ENCODE measurements at regions not wholly inside any gene's neighbourhood (a gene's known extent, or its start where the extent isn't known, plus 50 kb on each side); places are given as distances from the start of the nearest gene placed in this dataset.

DNA sequence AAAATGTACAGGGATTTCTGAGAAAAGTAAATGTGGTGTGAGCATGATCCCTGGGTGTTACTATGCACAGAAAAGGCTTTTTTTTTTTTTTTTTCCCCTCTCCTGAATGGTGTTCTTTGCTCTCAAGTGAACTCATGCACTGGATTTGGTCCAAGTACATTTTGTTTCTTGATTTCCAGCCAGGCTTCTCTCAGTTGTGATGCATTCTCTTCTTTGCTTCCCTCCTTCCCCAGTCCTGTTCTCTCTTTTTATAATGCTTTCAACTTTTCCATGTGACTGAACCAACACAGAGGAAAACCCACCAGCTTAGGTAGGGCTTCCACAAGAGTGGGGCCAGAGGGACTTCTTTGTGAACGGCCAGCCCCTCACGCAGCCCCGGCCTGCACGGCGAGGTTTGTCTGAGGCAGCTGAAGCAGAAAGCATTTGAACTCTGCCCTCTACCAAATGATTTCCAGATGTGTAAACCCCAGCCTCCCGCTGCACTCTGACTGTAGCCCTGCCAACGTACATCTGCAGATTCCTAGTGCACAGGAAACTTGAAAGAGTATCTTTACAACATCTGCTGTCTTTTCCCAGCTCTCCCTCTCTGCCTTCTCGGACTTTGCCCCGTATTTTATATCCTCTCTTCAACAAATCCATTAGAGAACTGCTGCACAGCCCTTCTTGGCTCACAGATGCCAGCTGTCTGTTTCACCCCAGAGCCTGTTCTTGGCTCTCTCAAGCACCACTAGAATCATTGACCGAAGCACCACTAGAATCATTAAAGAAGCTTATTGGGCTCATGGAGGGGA, 71.8 kb upstream of the CD180 start:
- FAIRE-seq: peak; percentile 86
- peak overlapping the region; percentile 76 for H3K4me2 ChIP-seq (ENCODE audit: insufficient read depth, low read length)
- BruUV-seq (replicated peaks): no TSS peak

DNA sequence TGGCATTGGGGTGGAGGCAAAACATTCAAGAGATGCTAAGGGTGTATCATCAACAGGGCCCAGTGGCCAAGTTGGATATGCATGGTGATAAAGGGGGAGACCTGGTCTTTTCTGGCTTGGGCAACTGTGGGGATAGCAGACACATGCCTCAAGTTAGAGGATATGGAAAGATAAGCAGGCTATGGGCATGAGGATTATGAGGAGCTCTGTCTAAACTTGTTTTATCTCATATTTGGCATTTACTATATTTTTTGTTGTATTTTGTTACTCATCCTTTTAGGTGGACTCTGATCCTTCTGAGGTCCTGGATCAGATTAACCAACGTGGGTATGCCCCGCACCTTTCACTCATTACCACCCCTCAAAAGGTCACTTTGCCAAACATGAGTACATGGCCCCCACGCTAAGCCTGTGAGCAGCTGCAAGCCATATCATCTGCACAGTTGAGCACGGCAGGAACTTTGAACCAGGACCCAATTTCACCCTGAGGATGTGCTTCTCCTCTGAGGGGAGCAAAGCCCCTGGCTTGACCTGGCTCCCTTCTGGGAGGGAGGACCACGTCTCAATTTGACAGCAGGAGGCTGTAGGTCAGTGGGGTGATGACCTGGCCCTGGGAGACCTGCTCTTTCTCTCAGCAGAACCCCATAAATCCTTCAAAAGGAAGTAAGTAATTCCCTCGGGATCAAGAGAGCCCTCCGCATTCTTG, 71.1 kb upstream of the CD180 start:
- Histone ChIP-seq H3K9me1 (replicated peaks; ENCODE audit: control insufficient read depth, extremely low read depth, insufficient read depth, low read length) (no peaks in the 10 kb centered on the region), H3K4me3 (replicated peaks in 1 of 3; ENCODE audit: insufficient read depth in 1 of 3, low read depth in 1 of 3, low read length in 3 of 3) (no peak overlapping the region), H3K4me2 (ENCODE audit: insufficient read depth, low read length) (peak overlapping the region; percentile 76), H3K79me2 (ENCODE audit: control insufficient read depth, insufficient read depth, low read length) (no peaks in the 10 kb centered on the region), H3K4me1 (ENCODE audit: control insufficient read depth, extremely low read depth, insufficient read depth, low read length) (peaks cover 25% of the 10 kb centered on the region), H3K36me3 (ENCODE audit: control insufficient read depth in 2 of 2, extremely low read depth in 1 of 2, insufficient read depth in 2 of 2, low read length in 2 of 2) (no peaks in the 10 kb centered on the region), H2AFZ (ENCODE audit: low read depth, low read length) (peak overlapping the region; percentile 15), H3K27ac (ENCODE audit: insufficient read depth, low read depth, low read length) (peak overlapping the region; percentile 78), H4K20me1 (replicated peaks; ENCODE audit: control insufficient read depth, extremely low read depth, insufficient read depth, low read length) (no peaks in the 10 kb centered on the region), H3K27me3 (ENCODE audit: control insufficient read depth in 2 of 2, insufficient read depth in 2 of 2, low read length in 2 of 2) (no peaks in the 10 kb centered on the region), H3K9me3 (replicated peaks; ENCODE audit: control insufficient read depth, insufficient read depth, low read length) (no peaks in the 10 kb centered on the region), H3K9ac (replicated peaks; ENCODE audit: extremely low read depth, insufficient read depth, low read length) (peak overlapping the region; percentile 46)
- dilution Hi-C loops (cut with MboI; ENCODE audit: extremely low pct_ligation_motif_present, low sequenced_read_pairs): no loop called here
- BruUV-seq (replicated peaks): no TSS peak
- no peak for TF ChIP-seq EZH2 (IDR thresholded peaks at IDR 0.05; ENCODE audit: borderline replicate concordance, low read depth, low read length, severe bottlenecking)
- no peak for TF ChIP-seq GATA2 (IDR thresholded peaks at IDR 0.05; ENCODE audit: insufficient read depth, insufficient read length, low read depth, low read length)
- TF ChIP-seq, protein P1, sequence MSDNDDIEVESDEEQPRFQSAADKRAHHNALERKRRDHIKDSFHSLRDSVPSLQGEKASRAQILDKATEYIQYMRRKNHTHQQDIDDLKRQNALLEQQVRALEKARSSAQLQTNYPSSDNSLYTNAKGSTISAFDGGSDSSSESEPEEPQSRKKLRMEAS (IDR thresholded peaks at IDR 0.05; ENCODE audit: insufficient read depth, insufficient read length): no peak
- TF ChIP-seq JUN (IDR thresholded peaks at IDR 0.05; ENCODE audit: borderline replicate concordance, insufficient read depth, insufficient read length, low read depth): no peak
- no peak for TF ChIP-seq POLR2AphosphoS5 (IDR thresholded peaks at IDR 0.05; ENCODE audit: insufficient read depth, low read depth, low read length)
- no peak for FAIRE-seq
- ChIA-PET POLR2A (no interaction called here), CTCF (interaction anchor here (0.9 to 2.1 kb wide), 5 partner anchors 21 to 1004 kb away, joined by 3 to 9 read pairs (median 4); no protein-coding TSS in a partner anchor)
- intact Hi-C loops (cut with micrococcal nuclease): loop anchor here (1.0 kb wide), 1 partner anchor 34 kb away; no protein-coding TSS in a partner anchor
- no peak for DNase-seq (ENCODE audit: low read depth, low spot score)

More for the DNA sequence above, 71.8 kb upstream of the CD180 start:
- DNase-seq (ENCODE audit: low read depth, low spot score): peak; percentile 84
- no peaks in the 10 kb centered on the region for H3K27me3 ChIP-seq (ENCODE audit: control insufficient read depth in 2 of 2, insufficient read depth in 2 of 2, low read length in 2 of 2)
- peak overlapping the region; percentile 92 for H2AFZ ChIP-seq (ENCODE audit: low read depth, low read length)
- no peaks in the 10 kb centered on the region for H3K79me2 ChIP-seq (ENCODE audit: control insufficient read depth, insufficient read depth, low read length)
- TF ChIP-seq POLR2A (IDR thresholded peaks at IDR 0.05; ENCODE audit: low read depth, low read length) (no peak), FOS (IDR thresholded peaks at IDR 0.05; ENCODE audit: borderline replicate concordance, insufficient read depth, low read length) (peak; percentile 28)
- no peaks in the 10 kb centered on the region for H4K20me1 ChIP-seq (replicated peaks; ENCODE audit: control insufficient read depth, extremely low read depth, insufficient read depth, low read length)
- H3K36me3 ChIP-seq (ENCODE audit: control insufficient read depth in 2 of 2, extremely low read depth in 1 of 2, insufficient read depth in 2 of 2, low read length in 2 of 2): no peaks in the 10 kb centered on the region
- no peaks in the 10 kb centered on the region for H3K9me1 ChIP-seq (replicated peaks; ENCODE audit: control insufficient read depth, extremely low read depth, insufficient read depth, low read length)
- peak overlapping the region in 1 of 3 experiments; percentile 30 for H3K4me3 ChIP-seq (replicated peaks in 1 of 3; ENCODE audit: insufficient read depth in 1 of 3, low read depth in 1 of 3, low read length in 3 of 3)
- CTCF ChIA-PET: interaction anchor here (0.9 to 2.1 kb wide), 7 partner anchors 22 to 1004 kb away, joined by 3 to 9 read pairs (median 4); no protein-coding TSS in a partner anchor
- H3K4me1 ChIP-seq (ENCODE audit: control insufficient read depth, extremely low read depth, insufficient read depth, low read length): peaks cover 25% of the 10 kb centered on the region
- intact Hi-C loops (cut with micrococcal nuclease): loop anchor here (1.0 kb wide), 1 partner anchor 33 kb away; no protein-coding TSS in a partner anchor
- H3K27ac ChIP-seq (ENCODE audit: insufficient read depth, low read depth, low read length): peak overlapping the region; percentile 78
- POLR2A ChIA-PET: no interaction called here
- dilution Hi-C loops (cut with MboI; ENCODE audit: extremely low pct_ligation_motif_present, low sequenced_read_pairs): no loop called here
- peak overlapping the region; percentile 46 for H3K9ac ChIP-seq (replicated peaks; ENCODE audit: extremely low read depth, insufficient read depth, low read length)
- no peaks in the 10 kb centered on the region for H3K9me3 ChIP-seq (replicated peaks; ENCODE audit: control insufficient read depth, insufficient read depth, low read length)

All from endothelial cell of umbilical vein (primary cell).